Activated naive CD8-positive, alpha-beta T cell treated with anti-CD3 and anti-CD28 coated beads, Interleukin-2, amount 10 ng/mL, durations not matched to agents 7 days and 5 days (primary cell): ENCODE measurements at regions not wholly inside any gene's neighbourhood (a gene's known extent, or its start where the extent isn't known, plus 50 kb on each side); places are given as distances from the start of the nearest gene placed in this dataset.
"Not testable (repeated sequence)": the region's sequence is repeated elsewhere in the genome, so short reads cannot be mapped to it uniquely, and the experiment has no call there.

Experiments used
- ATAC-seq: fragments of 150-1000 bp; cut with Tn5 transposase; one replicate; pipeline ENCODE4 v1.10.0; 2021; ENCODE audit warnings: low read depth, moderate library complexity
- POLR2A ChIA-PET: fragments of 350-600 bp; sonication (Branson Sonifier 250); formaldehyde crosslinking; loops from one replicate; lab custom pipeline; 2021; ENCODE audit warnings: antibody characterized with exemption; lab: Charles Lee
- DNase-seq: peaks from one replicate; pipeline ENCODE4 v3.0.0; 2021
- H3K27ac Mint-ChIP-seq: one replicate; pipeline ENCODE4 v1.8.0; 2022; ENCODE audit warnings: mild to moderate bottlenecking, mixed read lengths
- H3K27me3 Mint-ChIP-seq: one replicate; pipeline ENCODE4 v1.8.0; 2022; ENCODE audit warnings: mild to moderate bottlenecking, moderate library complexity, mixed read lengths
- H3K36me3 Mint-ChIP-seq: one replicate; pipeline ENCODE4 v1.8.0; 2021; ENCODE audit warnings: mild to moderate bottlenecking, mixed read lengths
- H3K4me1 Mint-ChIP-seq: one replicate; pipeline ENCODE4 v1.8.0; 2021; ENCODE audit warnings: mixed read lengths
- H3K4me3 Mint-ChIP-seq: one replicate; pipeline ENCODE4 v1.8.0; 2022; ENCODE audit warnings: mild to moderate bottlenecking, moderate library complexity, mixed read lengths
- H3K9me3 Mint-ChIP-seq: one replicate; pipeline ENCODE4 v1.8.0; 2021; ENCODE audit warnings: mixed read lengths

DNA sequence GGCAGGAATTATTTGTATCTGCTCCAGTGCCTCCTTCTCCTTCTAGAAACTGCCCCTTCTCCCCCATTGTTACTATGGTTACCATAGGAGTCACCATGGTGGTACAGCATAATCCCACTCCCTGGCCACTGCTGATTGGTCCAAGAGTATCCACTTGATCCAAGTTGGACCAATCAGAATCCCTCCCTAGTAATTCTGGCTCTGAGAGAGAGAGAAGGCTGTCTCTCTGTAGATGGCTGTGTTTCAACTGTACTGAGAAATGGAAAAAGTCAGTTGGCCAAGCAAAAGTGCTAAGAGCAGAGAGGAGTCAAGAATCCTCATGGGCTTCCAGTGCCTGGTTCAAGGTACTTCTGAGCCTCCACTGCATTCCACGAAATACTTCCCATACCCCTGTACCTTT, 120.6 kb upstream of the SPATA12 start:
- POLR2A ChIA-PET: no interaction called here
- no peak for DNase-seq

GRCh38 chr3:56938530-56938929, 121.9 kb upstream of the SPATA12 start:
- POLR2A ChIA-PET: no interaction called here
- H3K36me3 Mint-ChIP-seq: peaks cover 9% of the 10 kb centered on the region
- ATAC-seq: no peak
- H3K27ac Mint-ChIP-seq: no peak overlapping the region
- H3K4me3 Mint-ChIP-seq: no peak overlapping the region
- peaks cover 10% of the 10 kb centered on the region for H3K9me3 Mint-ChIP-seq
- no peak for DNase-seq
- H3K27me3 Mint-ChIP-seq: no peaks in the 10 kb centered on the region
- H3K4me1 Mint-ChIP-seq: peaks cover 10% of the 10 kb centered on the region

More for the DNA sequence above, 120.6 kb upstream of the SPATA12 start:
- no peak for ATAC-seq
- H3K4me3 Mint-ChIP-seq: no peak overlapping the region
- peaks cover 10% of the 10 kb centered on the region for H3K4me1 Mint-ChIP-seq
- peaks cover 10% of the 10 kb centered on the region for H3K9me3 Mint-ChIP-seq
- peaks cover 7% of the 10 kb centered on the region for H3K36me3 Mint-ChIP-seq
- no peak overlapping the region for H3K27ac Mint-ChIP-seq
- H3K27me3 Mint-ChIP-seq: no peaks in the 10 kb centered on the region

DNA sequence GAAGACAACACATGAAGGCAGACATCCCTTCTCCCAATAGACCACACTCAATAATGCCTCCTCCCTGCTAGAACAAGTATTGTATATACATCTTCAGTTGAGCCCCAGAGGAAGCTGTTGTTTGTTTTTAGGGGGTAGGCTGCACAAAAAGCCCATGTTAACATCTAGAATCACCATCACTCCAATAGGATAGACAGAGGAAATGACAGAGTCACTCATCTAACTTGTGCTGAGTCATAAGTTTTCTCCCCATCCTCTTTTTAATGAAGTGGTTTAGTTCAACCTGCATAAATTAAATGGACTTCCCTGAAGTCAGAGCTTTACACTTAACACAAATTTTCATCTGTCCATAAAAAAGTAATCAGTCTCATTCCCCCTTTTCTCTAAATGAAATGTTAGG, 122.9 kb upstream of the SPATA12 start:
- Mint-ChIP-seq H3K27me3 (no peaks in the 10 kb centered on the region), H3K36me3 (peaks cover 9% of the 10 kb centered on the region), H3K9me3 (peaks cover 14% of the 10 kb centered on the region), H3K4me1 (peaks cover 9% of the 10 kb centered on the region), H3K4me3 (no peak overlapping the region), H3K27ac (no peak overlapping the region)
- ATAC-seq: no peak
- DNase-seq: no peak
- POLR2A ChIA-PET: no interaction called here

- Mint-ChIP-seq H3K4me1 (peaks cover 10% of the 10 kb centered on the region), H3K27me3 (no peaks in the 10 kb centered on the region), H3K4me3 (no peak overlapping the region), H3K27ac (no peak overlapping the region), H3K9me3 (peaks cover 15% of the 10 kb centered on the region), H3K36me3 (peaks cover 9% of the 10 kb centered on the region)
- DNase-seq (no peak), ATAC-seq (no peak)
- POLR2A ChIA-PET: no interaction called here
Measured at GRCh38 chr3:56935811-56936210, 124.7 kb upstream of the SPATA12 start.

DNA sequence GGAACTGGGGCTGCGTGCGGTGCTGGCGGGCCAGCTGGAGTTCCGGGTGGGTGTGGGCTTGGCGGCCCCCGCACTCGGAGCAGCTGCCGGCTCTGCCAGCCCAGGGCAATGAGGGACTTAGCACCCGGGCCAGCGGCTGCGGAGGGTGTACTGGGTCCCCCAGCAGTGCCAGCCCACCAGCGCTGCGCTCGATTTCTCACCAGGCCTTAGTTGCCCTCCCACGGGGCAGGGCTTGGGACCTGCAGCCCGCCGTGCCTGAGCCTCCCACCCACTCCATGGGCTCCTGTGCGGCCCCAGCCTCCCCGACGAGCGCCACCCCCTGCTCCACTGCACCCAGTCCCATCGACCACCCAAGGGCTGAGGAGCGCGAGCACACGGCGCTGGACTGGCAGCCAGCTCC, 126.0 kb upstream of the SPATA12 start:
- H3K36me3 Mint-ChIP-seq, POLR2A ChIA-PET, H3K4me3 Mint-ChIP-seq: not testable (repeated sequence)

DNA sequence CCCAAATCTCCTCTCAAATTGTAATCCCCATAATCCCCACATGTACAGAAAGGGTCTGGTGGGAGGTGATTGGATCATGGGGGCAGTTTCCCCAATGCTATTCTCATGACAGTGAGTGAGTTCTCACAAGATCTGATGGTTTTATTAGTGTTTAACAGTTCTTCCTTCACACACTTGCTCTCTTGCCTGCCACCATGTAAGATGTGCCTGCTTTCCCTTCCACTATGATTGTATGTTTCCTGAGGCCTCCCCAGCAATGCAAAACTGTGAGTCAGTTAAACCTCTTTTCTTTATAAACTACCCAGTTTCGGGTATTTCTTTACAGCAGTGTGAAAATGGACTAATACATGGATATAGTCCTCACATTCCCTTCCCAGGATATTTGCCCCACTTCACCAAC, 126.7 kb upstream of the SPATA12 start:
- H3K27me3 Mint-ChIP-seq: no peaks in the 10 kb centered on the region
- no peak overlapping the region for H3K4me3 Mint-ChIP-seq
- H3K9me3 Mint-ChIP-seq: peaks cover 15% of the 10 kb centered on the region
- peaks cover 22% of the 10 kb centered on the region for H3K4me1 Mint-ChIP-seq
- H3K36me3 Mint-ChIP-seq: peaks cover 9% of the 10 kb centered on the region
- DNase-seq: no peak
- POLR2A ChIA-PET: no interaction called here
- no peak overlapping the region for H3K27ac Mint-ChIP-seq
- no peak for ATAC-seq

More for the DNA sequence above, 126.0 kb upstream of the SPATA12 start:
- not testable (repeated sequence) for ATAC-seq, H3K27ac Mint-ChIP-seq, H3K27me3 Mint-ChIP-seq, DNase-seq
- Mint-ChIP-seq H3K4me1 (peaks cover 18% of the 10 kb centered on the region), H3K9me3 (peaks cover 15% of the 10 kb centered on the region)

DNA sequence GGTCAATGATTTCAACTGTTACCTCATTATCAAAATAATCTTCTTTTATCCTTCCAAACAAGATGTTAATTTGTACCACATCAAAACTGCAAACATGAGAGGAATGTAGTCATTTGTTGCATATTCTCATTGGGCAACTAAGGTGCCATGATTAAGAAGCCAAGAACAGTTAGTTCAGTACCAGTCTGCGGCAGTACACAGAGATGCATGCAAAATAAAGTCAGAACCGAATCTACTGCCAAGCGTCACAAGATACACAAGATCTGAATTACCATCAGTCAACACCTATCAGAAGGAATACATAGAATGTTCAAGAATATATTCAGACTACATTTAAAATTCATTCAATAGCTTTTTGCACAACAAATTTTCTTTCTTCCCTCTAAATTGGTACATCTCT, 127.6 kb upstream of the SPATA12 start:
- POLR2A ChIA-PET: interaction anchor here (0.6 kb wide), 1 partner anchor 33 kb away, joined by 3 read pairs; no protein-coding TSS in a partner anchor
- H3K4me1 Mint-ChIP-seq: peaks cover 31% of the 10 kb centered on the region
- peaks cover 15% of the 10 kb centered on the region for H3K9me3 Mint-ChIP-seq
- H3K36me3 Mint-ChIP-seq: peaks cover 9% of the 10 kb centered on the region
- H3K4me3 Mint-ChIP-seq: no peak overlapping the region
- H3K27me3 Mint-ChIP-seq: no peaks in the 10 kb centered on the region
- H3K27ac Mint-ChIP-seq: no peak overlapping the region
- DNase-seq: no peak
- no peak for ATAC-seq

- Mint-ChIP-seq H3K27ac (no peak overlapping the region), H3K4me1 (peaks cover 28% of the 10 kb centered on the region)
Measured at GRCh38 chr3:56931836-56932235, 128.6 kb upstream of the SPATA12 start.

GRCh38 chr3:56930706-56931105, 129.0 kb upstream of the ARHGEF3 start:
- H3K27ac Mint-ChIP-seq: no peak overlapping the region
- POLR2A ChIA-PET: no interaction called here

More at GRCh38 chr3:56931836-56932235, 128.6 kb upstream of the SPATA12 start:
- Mint-ChIP-seq H3K36me3 (peaks cover 9% of the 10 kb centered on the region), H3K27me3 (no peaks in the 10 kb centered on the region), H3K4me3 (no peak overlapping the region), H3K9me3 (peaks cover 15% of the 10 kb centered on the region)
- POLR2A ChIA-PET: no interaction called here
- DNase-seq: no peak
- ATAC-seq: no peak

GRCh38 chr3:56929809-56930615, 128.3 kb upstream of the ARHGEF3 start:
- H3K4me1 Mint-ChIP-seq: peaks cover 36% of the 10 kb centered on the region

More at GRCh38 chr3:56930706-56931105, 129.0 kb upstream of the ARHGEF3 start:
- H3K9me3 Mint-ChIP-seq: peaks cover 13% of the 10 kb centered on the region
- H3K27me3 Mint-ChIP-seq: no peaks in the 10 kb centered on the region
- H3K4me3 Mint-ChIP-seq: no peak overlapping the region
- ATAC-seq: peak; percentile 27
- peaks cover 7% of the 10 kb centered on the region for H3K36me3 Mint-ChIP-seq
- no peak for DNase-seq
- H3K4me1 Mint-ChIP-seq: peaks cover 33% of the 10 kb centered on the region

GRCh38 chr3:56928379-56929068, 126.8 kb upstream of the ARHGEF3 start:
- POLR2A ChIA-PET: interaction anchor here (0.6 to 2.3 kb wide), 3 partner anchors 12 to 172 kb away, joined by 4 to 26 read pairs (median 6); no protein-coding TSS in a partner anchor
- no peaks in the 10 kb centered on the region for H3K36me3 Mint-ChIP-seq
- H3K4me3 Mint-ChIP-seq: peak overlapping the region; percentile 29
- ATAC-seq (peak; percentile 81), DNase-seq (no peak)
- peak overlapping the region; percentile 82 for H3K27ac Mint-ChIP-seq
- H3K9me3 Mint-ChIP-seq: peaks cover 5% of the 10 kb centered on the region
- peaks cover 48% of the 10 kb centered on the region for H3K4me1 Mint-ChIP-seq
- H3K27me3 Mint-ChIP-seq: no peaks in the 10 kb centered on the region

More at GRCh38 chr3:56929809-56930615, 128.3 kb upstream of the ARHGEF3 start:
- no peaks in the 10 kb centered on the region for H3K27me3 Mint-ChIP-seq
- POLR2A ChIA-PET: interaction anchor here (2.3 kb wide), 1 partner anchor 13 kb away, joined by 26 read pairs; no protein-coding TSS in a partner anchor
- DNase-seq (no peak), ATAC-seq (no peak)
- H3K27ac Mint-ChIP-seq: no peak overlapping the region
- no peak overlapping the region for H3K4me3 Mint-ChIP-seq
- H3K9me3 Mint-ChIP-seq: peaks cover 9% of the 10 kb centered on the region
- peaks cover 4% of the 10 kb centered on the region for H3K36me3 Mint-ChIP-seq

- H3K27me3 Mint-ChIP-seq: no peaks in the 10 kb centered on the region
- peaks cover 50% of the 10 kb centered on the region for H3K4me1 Mint-ChIP-seq
- no peak overlapping the region for H3K4me3 Mint-ChIP-seq
- peaks cover 2% of the 10 kb centered on the region for H3K9me3 Mint-ChIP-seq
- ATAC-seq (no peak), DNase-seq (no peak)
- POLR2A ChIA-PET: interaction anchor here (0.6 to 2.3 kb wide), 3 partner anchors 11 to 172 kb away, joined by 4 to 26 read pairs (median 6); no protein-coding TSS in a partner anchor
- no peaks in the 10 kb centered on the region for H3K36me3 Mint-ChIP-seq
- peak overlapping the region; percentile 82 for H3K27ac Mint-ChIP-seq
Measured at GRCh38 chr3:56927855-56928254, 126.1 kb upstream of the ARHGEF3 start.

DNA sequence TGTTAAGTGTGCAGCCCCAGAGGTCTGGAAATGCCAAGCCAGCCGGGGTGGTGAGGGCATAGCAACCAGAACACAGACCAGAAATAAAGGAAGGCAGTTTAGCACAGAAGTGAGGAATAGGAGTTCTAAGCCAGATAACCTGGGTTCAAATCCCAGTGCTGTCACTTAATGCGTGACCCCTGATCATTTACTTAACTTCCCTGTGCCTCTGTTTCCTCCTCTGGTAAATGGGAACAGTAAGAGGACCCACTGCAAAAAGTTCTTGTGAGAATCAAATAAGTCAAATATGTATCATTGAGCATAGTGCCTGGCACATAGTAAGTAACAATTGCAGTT, 125.2 kb upstream of the ARHGEF3 start:
- Mint-ChIP-seq H3K4me3 (no peak overlapping the region), H3K27ac (no peak overlapping the region), H3K27me3 (no peaks in the 10 kb centered on the region), H3K36me3 (no peaks in the 10 kb centered on the region), H3K4me1 (peaks cover 57% of the 10 kb centered on the region), H3K9me3 (no peaks in the 10 kb centered on the region)
- DNase-seq (no peak), ATAC-seq (no peak)
- POLR2A ChIA-PET: no interaction called here
